ENCODE measurements at regions not wholly inside any gene's neighbourhood (a gene's known extent, or its start where the extent isn't known, plus 50 kb on each side); places are given as distances from the start of the nearest gene placed in this dataset.

DNA sequence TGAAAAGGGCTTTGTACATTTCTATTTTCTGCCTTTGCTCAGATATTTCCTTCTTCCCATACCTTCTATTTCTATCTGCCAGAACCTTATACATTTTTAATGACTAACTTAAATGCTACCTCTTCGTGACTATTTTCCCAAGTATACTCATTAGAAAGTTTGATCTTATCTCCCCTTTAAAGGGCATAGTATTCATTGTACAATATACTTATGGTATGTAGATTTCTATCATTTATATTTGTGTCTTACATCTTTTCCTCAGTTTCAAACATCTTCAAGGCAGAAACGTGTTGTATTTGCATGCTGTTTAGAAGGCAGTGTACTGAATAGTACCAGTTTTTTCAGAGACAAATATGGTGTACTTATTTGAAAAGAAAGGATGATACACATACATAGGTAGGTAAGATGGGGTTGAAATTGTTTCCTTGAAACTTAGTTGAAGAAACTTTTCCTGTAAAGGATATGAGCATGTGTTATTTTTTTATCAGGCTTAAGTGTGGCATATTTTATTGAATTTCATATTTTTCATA, 518.1 kb upstream of the NUDT12 start:
- no peak for TF ChIP-seq EZH2 (IDR thresholded peaks at IDR 0.05; ENCODE audit: low read length)
- TF ChIP-seq, protein P1, sequence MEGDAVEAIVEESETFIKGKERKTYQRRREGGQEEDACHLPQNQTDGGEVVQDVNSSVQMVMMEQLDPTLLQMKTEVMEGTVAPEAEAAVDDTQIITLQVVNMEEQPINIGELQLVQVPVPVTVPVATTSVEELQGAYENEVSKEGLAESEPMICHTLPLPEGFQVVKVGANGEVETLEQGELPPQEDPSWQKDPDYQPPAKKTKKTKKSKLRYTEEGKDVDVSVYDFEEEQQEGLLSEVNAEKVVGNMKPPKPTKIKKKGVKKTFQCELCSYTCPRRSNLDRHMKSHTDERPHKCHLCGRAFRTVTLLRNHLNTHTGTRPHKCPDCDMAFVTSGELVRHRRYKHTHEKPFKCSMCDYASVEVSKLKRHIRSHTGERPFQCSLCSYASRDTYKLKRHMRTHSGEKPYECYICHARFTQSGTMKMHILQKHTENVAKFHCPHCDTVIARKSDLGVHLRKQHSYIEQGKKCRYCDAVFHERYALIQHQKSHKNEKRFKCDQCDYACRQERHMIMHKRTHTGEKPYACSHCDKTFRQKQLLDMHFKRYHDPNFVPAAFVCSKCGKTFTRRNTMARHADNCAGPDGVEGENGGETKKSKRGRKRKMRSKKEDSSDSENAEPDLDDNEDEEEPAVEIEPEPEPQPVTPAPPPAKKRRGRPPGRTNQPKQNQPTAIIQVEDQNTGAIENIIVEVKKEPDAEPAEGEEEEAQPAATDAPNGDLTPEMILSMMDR (optimal IDR thresholded peaks at IDR 0.05 in 1 of 3, IDR thresholded peaks at IDR 0.05 in 1 of 3, conservative IDR thresholded peaks at IDR 0.05 in 1 of 3; ENCODE audit: extremely low read depth in 1 of 3, insufficient read depth in 2 of 3, low read length in 3 of 3), result no peak
